Activated CD4-positive, alpha-beta T cell treated with anti-CD3 and anti-CD28 coated beads, Interleukin-2, amount 50 U/mL, for 4 hours (primary cell): ENCODE measurements at regions not wholly inside any gene's neighbourhood (a gene's known extent, or its start where the extent isn't known, plus 50 kb on each side); places are given as distances from the start of the nearest gene placed in this dataset.
"Not testable (repeated sequence)": the region's sequence is repeated elsewhere in the genome, so short reads cannot be mapped to it uniquely, and the experiment has no call there.

Source experiments
- DNase-seq, 2 experiments: peaks; one replicate each; pipeline ENCODE4 v3.0.0-alpha.2; 2020

DNA sequence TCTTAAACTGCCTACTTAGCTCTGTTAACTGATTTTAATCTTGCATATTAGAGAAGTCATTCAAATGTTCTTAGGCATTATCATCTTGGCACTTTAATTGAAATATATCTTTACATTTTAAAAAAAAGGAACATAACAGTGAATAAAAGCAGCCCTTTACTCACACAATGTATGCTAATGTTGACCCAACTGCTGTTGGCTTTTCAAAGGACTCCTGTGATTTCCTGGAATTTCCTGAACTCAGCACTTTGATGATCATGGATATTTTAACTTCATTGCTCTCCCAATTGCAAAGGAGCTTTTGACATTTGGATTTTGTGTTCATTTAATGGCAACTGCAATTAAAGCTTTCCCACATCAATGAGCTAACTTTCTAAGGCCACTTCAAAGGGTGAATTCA, 1230.3 kb downstream of the DIAPH3 start:
- no peak for DNase-seq

DNA sequence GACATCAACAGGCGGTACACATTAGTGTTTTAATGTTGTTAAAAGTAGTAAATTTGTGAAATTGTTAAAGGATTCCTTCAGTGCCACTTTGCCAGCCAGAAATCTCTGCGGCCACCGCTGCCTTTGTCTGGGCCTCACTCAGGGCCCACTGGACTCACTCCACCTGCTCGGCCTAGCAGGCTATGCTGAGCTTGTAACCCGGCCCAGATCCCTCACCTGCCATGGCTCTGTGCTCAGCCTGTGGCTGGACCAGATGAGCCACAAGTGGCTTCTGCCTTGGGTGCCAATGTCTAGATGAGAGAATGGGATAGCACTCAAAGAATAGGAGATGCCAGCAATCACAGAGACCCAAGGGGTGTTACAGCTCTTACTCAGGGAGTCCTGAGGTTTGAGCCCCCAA, 1228.0 kb downstream of the DIAPH3 start:
- no peak for DNase-seq

DNA sequence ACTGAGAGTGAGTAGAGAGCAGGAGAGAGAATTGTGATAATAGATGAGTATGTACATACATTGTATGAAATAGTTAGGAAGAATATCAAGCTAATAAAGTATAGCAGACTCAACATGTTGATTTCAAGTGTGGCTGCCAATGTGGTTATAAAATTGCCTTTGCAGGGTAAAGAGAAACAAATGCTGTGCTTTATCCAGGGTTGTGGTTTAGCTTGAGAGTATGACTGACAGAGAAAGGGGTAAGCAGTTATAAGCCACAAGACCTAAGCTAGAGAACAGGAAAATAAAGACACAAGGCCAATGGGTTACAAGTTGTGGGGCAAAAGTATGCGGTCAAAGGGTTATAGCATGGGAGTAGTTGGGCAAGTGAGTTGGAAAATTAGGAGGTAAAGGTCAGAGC, 1217.5 kb downstream of the DIAPH3 start:
- no peak for DNase-seq

DNA sequence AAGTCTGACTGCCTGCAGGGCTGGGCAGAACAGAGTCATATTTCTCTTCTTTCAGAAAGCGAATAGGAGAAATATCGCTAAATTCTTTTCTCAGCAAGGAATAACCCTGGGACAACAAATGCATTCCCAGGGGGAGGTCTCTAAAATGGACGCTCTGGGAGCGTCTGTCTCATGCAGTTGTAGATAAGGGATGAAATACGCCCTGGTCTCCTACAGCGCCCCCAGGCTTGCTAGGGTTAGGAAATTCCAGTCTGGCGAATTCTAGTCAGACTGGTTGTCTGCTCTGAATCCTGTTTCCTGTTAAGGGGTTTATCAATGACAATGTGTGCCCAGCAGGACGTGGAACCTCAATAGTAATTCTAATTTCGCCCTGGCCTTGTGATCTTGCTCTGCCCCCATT, 1214.1 kb downstream of the DIAPH3 start:
- no peak for DNase-seq

DNA sequence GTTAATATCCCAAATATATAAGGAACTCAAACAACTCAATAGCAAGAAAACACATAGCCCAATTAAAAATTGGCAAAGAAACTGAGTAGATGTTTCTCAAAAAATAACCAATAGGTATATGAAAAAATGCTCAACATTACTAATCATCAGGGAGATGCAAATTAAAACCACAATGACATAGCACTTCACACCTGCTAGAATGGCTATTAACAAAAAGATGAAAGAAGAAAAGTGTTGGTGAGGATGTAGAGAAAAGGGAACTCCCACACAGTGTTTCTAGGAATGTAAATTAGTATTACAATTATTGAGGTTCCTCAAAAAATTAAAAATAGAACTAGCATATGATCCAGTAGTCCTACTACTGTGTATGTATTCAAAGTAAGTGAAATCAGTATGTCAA, 1212.8 kb downstream of the DIAPH3 start:
- no peak for DNase-seq

DNA sequence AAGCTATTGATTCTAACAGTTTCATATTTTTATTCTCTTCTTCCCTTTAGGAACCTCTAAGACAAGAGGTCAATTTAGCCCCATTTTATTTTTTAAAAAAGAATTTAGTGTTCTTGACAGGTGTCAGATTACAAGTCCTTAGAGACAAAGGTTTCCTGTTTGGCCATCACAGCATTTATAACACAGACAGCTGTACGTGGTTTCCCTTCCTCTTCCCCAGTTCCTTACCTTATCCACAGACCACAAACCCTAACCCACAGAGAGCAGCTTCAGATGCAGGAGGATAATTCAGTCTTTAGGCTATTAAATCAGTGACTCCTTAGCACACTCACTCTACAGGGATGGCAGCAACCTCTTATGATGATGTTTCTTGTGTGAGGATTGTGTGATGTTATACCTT, 1210.1 kb downstream of the DIAPH3 start:
- DNase-seq = no peak

DNA sequence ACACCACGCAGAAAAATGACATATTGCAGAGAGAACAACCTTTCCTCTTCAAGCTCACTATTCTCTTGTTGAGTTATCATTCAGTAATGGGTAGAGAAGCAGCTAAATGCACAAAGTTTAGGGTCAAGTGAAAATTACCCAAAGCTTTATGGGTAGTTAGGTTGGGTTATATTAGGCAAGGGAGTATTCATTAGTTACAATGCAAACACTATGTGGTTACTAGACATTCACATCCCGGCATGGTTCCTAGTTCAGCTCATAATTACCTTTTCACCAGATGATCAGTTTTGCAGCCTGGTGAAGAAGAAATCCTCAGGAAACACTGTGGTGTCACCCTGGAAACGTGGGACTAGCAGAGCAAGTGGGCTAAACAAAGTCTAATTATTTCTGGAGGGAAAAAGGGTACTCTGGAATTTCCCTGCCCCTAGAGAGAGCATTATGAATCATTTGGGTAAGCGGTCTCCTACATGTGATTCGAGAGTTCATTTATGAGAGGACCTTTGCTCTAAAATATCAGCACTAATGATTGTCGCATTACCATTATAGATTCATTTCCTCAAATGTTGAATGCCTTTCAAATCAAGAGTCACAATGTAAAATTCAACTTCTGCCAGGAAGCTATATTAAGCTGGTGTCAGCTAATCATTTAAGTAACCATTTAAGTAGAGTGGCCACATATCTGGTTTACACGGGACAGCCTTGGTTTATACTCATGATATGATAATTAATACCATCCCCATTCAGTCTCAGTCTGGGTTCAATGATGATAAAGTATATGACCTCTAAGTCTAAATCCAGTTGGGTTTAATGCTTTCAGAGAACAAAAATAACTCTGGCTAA, 1208.0 kb downstream of the DIAPH3 start:
- DNase-seq = no peak

DNA sequence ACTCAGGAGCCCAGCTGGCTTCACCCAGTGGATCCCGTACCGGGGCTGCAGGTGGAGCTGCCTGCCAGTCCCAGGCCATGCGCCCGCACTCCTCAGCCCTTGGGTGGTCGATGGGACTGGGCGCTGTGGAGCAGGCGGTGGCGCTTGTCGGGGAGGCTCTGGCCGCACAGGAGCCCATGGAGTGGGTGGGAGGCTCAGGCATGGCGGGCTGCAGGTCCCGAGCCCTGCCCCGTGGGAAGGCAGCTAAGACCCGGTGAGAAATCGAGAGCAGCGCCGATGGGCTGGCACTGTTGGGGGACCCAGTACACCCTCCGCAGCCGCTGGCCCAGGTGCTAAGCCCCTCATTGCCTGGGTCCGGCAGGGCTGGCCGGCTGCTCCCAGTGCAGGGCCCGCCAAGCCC, 1205.6 kb downstream of the DIAPH3 start:
- DNase-seq = not testable (repeated sequence)

DNA sequence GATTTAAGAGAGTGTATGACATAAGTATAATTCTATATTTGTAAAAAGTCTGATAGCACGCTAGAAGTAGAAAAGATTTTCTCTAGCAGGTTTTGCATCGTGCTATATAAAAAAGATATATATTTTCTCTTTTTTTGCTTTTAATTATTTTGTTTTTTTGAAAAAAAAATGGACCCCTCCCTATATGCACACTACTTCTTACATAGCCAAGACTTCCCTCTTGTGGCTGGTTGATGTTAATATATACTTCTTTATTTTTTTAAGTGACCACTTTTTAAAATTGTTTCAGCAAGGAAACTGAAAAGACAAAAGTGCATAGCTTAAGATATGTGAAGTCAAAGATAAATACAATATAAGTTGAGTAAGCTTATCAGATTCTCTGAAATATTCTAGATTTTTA, 1202.8 kb downstream of the DIAPH3 start:
- no peak for DNase-seq

DNA sequence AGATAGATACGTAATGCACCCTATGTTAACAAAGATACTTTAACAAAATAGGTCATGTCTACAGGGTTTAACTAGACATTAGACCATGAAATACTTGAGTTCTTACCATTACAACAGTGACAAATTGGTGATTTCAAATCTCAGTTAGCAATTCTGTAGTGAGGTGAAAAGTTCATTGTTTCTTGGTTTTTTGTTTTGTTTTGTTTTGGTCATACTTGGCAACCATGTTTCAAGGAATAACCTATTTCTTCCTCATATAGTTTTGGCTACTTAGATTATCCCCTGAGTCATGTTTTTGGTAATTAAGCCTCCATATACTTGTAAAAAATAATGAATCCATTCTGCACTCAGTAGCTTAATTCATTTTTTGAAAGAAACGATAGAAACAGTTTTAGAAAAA, 1200.4 kb downstream of the DIAPH3 start:
- DNase-seq = no peak

DNA sequence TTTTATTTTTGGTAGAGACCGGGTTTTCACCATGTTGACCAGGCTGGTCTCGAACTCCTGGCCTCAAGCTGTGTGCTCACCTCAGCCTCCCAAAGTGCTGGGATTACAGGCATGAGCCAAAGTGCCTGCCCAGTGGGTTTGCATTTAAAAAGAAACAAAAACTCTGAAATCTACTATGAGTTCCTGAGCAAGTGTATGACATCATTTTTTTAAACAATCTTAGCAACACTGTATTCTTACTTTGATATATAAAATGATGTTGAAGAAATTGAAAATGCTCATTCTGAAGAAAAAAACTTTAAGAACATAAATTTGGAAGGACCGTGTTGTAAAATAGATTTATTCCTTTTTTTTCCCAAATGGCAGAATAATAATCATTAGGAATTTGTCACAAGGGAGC, 1199.7 kb downstream of the DIAPH3 start:
- DNase-seq = no peak

DNA sequence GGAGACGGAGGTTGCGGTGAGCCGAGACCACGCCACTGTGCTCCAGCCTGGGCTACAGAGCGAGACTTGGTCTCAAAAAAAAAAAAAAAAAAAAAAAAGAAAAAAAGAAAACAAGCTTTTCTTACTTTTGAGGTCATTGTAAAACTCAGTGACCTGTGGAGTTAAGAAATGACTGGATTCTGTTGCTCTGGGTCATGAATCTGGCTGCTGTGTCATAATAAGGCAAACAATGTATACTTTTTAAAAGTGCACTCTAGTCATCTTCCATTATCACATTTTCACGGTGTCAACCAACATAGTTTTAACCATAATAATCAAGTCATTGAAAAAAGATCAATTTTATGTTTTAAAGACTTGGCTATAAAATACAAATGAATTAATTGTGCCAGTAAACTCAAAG, 1186.6 kb downstream of the DIAPH3 start:
- no peak for DNase-seq

DNA sequence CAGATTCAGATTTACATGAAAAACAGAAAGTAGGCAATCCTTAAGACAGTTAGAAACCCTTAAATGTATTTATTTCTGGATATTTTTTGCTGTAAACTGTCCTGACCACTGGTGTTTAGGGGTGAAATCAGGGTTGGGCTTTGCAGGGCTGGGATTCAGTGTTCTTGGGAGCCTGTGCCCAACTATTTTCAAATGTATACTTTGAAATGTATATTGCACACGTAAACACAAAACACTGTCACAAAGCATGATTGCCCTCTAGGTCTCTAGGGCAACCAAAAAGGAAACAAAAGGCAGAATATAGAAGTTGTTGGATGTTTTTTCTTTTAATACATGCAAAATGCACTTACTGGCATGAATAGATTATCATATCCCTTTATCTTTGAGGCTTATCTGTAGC, 1185.4 kb downstream of the DIAPH3 start:
- no peak for DNase-seq

DNA sequence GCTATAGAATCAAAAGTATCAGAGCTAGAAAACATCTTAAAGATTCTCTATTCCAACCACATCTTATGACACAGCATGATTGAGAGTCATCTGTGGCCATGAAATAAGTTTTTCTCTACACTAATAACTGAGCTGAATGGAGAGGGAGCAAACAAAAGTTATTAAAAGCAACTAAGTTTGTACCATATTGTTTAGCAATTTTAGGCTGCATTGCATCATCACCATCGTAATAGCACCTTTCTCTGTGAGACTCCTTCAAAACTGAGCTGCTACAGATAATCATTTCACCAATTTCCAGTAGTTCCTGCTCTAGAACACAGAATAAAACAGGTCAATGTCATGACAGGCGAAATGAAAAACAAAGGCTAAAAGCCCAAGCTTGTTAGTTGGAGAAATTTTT, 1183.9 kb downstream of the DIAPH3 start:
- no peak for DNase-seq

DNA sequence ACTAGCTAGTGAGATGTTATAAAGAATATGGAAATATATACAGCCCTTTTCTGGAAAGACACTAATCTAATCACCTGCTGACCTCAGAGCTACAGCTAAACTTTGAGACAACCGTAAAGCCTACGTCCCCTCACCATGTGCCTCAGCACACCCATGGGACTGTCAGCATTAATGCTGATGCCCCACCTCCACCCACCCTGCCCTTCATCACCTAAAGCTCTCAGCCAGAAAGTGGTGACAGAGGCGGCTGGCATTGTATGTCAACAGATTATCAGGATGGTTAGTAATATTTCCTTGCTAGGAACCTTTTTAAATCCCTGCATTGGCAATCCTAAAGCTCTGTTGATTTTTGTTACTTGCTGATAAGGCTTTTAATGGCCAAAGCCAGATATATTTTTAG, 1177.9 kb downstream of the DIAPH3 start:
- DNase-seq = no peak

DNA sequence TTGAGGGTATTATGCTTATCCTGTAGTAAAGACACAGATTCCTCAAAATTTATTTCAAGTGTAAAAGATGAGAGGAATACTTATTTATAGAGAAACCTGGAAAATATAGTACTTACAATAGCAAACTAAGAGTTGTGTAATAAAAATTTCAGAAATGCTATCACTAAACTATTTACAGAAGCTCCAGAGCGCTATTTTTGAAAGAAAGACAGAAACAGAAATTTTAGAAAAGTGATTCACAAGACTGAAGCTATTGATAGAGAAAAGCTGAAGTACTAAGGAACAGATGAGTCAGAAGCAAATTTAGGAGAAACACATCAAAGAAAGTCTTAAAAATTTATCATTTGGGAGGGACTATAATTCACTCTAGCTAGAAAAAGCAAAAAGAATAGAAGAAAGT, 1174.2 kb downstream of the DIAPH3 start:
- no peak for DNase-seq

DNA sequence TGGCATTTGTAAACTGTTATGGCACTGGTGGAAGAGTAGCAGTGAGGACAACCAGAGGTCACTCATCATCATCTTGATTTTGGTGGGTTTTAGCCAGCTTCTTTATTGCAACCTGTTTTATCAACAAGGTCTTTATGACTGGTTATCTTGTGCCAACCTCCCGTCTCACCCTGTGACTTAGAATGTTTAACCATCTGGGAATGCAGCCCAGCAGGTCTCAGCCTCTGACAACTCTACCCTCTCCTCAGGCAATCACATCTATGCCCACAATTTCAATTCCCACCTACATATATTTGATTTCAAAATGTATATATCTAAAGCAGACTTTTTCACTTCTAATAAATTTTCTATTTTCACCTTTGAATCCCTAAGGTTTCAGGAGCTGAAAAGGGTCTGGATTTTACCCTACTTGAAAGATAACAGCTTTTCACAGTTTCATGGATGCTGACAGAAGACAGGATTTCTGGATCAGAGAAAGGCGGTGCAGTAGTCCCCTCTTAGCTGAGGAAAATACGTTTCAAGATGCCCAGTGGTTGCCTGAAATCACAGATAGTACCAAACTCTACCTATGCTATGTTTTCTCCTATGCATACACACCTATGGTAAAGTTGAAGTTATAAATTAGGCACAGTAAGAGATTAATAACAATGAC, 1171.8 kb downstream of the DIAPH3 start:
- no peak for DNase-seq

DNA sequence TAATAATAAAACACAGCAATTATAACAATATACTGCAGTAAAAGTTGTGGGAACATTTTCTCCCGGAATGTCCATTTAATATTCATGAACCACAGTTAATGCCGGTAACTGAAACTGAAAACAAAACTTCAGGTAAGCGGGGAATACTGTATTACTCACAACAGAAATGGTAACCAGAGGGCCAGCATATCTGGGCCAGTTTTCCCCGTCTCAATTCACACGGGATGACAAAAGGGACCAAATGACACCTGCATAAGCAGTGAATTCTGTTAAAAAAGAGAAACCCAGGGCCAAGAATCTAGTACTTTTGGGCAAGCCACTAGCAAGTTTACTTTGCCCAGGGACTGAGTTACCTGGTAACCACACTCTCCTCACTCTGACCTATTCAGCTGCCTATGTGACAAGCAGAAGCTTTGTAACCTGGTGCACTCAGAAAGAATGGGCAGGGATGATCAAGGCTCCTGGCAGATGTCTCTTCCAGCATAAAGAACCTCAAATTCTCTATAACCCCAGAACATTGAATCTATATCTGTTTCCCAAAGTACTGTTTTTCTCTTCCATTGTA, 1171.2 kb downstream of the DIAPH3 start:
- no peak for DNase-seq

DNA sequence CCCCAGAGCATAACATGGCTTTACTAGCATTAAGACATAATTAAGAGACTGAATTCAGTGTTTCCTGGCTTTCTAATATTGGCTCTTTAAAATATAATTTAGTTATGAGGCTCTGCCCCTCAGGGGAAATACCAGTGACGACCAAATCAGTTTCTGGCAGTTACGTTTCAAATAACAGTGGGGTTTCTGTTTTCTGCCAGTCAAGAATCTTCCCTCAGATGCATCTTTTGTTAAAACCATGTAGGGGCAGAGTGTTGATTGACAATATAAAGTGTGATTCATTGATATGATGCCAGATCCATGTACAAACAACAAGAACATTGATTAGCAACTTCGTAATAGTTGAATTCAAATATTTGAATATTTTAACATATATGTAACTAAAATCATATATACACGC, 1169.7 kb downstream of the DIAPH3 start:
- DNase-seq = no peak

DNA sequence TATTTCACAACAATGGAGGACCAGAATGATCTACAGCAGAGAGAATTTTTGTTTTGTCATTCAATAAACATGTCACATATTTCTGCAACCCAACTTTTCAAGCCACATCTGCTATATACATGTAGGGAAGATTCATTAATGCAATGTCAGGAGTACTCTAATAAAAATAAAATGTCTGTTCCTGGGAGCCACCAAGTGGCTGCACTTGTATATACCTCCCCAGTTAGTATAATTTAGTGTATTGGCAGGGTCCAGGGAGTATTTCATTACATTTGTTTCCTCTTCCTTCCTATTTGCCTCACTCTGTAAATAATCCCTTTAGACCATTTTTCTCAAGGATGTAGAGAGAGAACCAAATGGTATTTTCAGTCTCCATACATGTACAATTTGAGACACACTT, 1169.0 kb downstream of the DIAPH3 start:
- no peak for DNase-seq

DNA sequence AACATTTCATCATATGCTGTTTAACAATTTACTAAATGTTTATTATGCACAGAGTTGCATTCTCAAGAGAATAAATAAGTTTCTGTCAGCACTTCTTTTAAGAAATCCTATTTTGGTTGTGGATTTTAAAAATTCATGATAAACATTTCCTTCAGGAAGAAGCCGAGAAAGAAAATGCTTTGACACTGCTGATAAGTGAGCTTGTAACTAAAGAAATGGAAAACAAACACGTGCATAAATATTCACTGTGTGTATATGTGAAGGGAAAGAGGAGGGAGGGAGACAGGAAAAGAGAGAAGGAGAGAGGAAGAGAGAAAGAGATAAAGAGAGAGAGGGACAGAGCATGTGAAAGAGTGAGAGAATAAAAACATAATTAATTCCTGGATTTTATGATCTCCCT, 1165.0 kb downstream of the DIAPH3 start:
- no peak for DNase-seq

DNA sequence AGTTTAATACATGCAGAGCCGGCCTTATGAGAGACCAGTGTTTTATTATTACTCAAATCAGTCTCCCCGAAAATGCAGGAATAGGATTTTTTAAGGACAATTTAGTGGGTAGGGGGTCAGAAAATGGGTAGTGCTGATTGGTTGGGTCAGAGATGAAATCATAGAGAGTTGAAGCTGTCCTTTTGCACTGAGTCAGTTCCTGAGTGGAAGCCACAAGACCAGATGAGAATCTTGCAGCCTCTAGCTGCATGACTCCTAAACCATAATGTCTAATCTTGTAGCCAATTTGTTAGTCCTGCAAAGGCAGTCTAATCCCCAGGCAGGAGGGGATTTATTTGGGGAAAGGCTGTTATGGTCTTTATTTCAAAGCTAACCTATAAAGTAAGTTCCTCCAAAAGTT, 1163.9 kb downstream of the DIAPH3 start:
- no peak for DNase-seq

DNA sequence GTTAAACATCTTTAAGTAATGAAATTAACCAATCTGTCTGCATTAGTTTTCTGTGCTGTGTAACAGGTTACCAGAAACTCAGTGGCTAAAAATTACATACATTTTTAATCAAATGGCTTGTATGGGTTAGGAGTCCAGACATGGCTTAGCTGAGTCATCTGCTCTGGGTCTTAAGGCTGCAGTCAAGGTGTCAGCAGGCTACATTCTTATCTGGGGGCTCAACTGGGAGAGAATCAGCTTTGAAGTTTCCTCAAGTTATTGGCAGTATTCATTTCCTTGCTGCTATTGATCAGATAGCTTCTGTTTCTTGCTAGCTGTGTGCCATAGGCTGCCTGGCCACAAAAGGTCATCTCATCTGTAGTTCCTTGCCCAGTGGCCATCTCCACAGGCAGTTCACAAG, 1163.0 kb downstream of the DIAPH3 start:
- DNase-seq = no peak

DNA sequence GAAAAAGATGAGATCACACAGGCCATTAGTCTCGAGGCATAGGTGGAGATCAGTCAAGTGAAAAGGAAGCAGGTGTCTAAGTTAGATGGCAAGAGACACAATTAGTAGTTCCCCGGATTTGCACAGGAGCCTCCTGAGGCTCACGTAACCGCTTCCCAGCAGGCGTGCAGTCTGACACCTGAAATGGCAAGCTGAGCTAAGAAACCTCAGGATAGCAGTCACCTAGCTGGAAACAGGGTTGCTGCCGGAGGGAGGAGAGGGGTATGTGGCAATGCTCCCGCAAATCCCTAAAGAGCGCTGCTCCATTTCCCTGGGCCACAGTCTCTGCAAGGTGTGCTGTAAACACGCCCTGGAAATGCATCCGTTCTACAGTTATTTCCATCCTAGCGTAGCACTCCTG, 1151.0 kb downstream of the DIAPH3 start:
- DNase-seq = no peak

DNA sequence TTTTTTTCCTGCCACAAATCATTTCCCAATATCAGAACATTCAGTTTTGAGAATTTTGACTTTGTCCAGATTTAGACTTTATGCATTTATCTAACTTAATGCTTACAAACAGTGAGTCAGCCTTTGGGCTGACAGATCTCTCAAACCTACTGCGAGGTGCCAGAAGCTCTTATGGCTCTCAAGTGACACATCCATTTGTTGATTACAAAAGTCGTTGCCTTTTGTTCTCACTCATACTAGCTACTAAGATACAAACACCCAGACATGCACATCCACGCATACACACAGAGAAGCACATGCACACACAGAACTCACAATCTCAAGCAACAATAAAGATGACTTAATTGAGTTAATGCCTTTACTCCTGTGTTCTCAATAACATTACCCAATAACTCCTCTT, 1147.5 kb downstream of the DIAPH3 start:
- no peak for DNase-seq
